ENCODE measurements at regions not wholly inside any gene's neighbourhood (a gene's known extent, or its start where the extent isn't known, plus 50 kb on each side); places are given as distances from the start of the nearest gene placed in this dataset.

- TF ChIP-seq POLR2A (IDR thresholded peaks at IDR 0.05) = no peak
- TF ChIP-seq, protein P1, sequence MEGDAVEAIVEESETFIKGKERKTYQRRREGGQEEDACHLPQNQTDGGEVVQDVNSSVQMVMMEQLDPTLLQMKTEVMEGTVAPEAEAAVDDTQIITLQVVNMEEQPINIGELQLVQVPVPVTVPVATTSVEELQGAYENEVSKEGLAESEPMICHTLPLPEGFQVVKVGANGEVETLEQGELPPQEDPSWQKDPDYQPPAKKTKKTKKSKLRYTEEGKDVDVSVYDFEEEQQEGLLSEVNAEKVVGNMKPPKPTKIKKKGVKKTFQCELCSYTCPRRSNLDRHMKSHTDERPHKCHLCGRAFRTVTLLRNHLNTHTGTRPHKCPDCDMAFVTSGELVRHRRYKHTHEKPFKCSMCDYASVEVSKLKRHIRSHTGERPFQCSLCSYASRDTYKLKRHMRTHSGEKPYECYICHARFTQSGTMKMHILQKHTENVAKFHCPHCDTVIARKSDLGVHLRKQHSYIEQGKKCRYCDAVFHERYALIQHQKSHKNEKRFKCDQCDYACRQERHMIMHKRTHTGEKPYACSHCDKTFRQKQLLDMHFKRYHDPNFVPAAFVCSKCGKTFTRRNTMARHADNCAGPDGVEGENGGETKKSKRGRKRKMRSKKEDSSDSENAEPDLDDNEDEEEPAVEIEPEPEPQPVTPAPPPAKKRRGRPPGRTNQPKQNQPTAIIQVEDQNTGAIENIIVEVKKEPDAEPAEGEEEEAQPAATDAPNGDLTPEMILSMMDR (IDR thresholded peaks at IDR 0.05 in 4 of 5, conservative IDR thresholded peaks at IDR 0.05 in 1 of 5) = no peak
Measured at GRCh38 chr14:104262515-104263514, 124.4 kb downstream of the KIF26A start.
